MM.1S (cell line): ENCODE measurements at regions not wholly inside any gene's neighbourhood (a gene's known extent, or its start where the extent isn't known, plus 50 kb on each side); places are given as distances from the start of the nearest gene placed in this dataset.

ENCODE experiments used
- DNase-seq: peaks from one replicate; pipeline ENCODE4 v3.0.0-alpha.2; 2015
- H2AFZ ChIP-seq: fragments of 300-600 bp; sonication (generic); 2 replicates; pipeline ENCODE4 v1.6.0; 2016; ENCODE audit warnings: antibody characterized with exemption, low read length
- H3F3A ChIP-seq: fragments of 300-600 bp; sonication (generic); 2 replicates; pipeline ENCODE4 v1.6.1; 2016; ENCODE audit warnings: mild to moderate bottlenecking, antibody characterized with exemption, low read length, moderate library complexity, mixed read lengths; ENCODE audit not compliant: insufficient read depth
- H3K27ac ChIP-seq: fragments of 300-600 bp; sonication (generic); 2 replicates; pipeline ENCODE4 v1.5.1; 2016; ENCODE audit warnings: mild to moderate bottlenecking, low read length
- H3K27me3 ChIP-seq: fragments of 300-600 bp; sonication (generic); replicated peaks from 2 replicates; pipeline ENCODE4 v1.6.0; 2016; ENCODE audit warnings: low read length; ENCODE audit not compliant: insufficient read depth
- H3K36me3 ChIP-seq: fragments of 300-600 bp; sonication (generic); replicated peaks from 2 replicates; pipeline ENCODE4 v1.6.1; 2016; ENCODE audit warnings: mild to moderate bottlenecking, low read length, mixed read lengths; ENCODE audit not compliant: insufficient read depth
- H3K4me1 ChIP-seq: fragments of 300-600 bp; sonication (generic); 2 replicates; pipeline ENCODE4 v1.6.1; 2016; ENCODE audit warnings: low read length, mixed read lengths
- H3K4me2 ChIP-seq: fragments of 300-600 bp; sonication (generic); 2 replicates; pipeline ENCODE4 v1.6.0; 2016; ENCODE audit warnings: low read depth, low read length
- H3K4me3 ChIP-seq: fragments of 300-600 bp; sonication (generic); 2 replicates; pipeline ENCODE4 v1.5.1; 2016; ENCODE audit warnings: low read length, mixed read lengths
- H3K79me2 ChIP-seq: fragments of 300-600 bp; sonication (generic); 2 replicates; pipeline ENCODE4 v1.6.1; 2016; ENCODE audit warnings: mixed run types, low read length, mixed read lengths
- H3K9ac ChIP-seq: fragments of 300-600 bp; sonication (generic); 2 replicates; pipeline ENCODE4 v1.6.1; 2016; ENCODE audit warnings: low read length, mixed read lengths
- H3K9me2 ChIP-seq: fragments of 300-600 bp; sonication (generic); replicated peaks from 2 replicates; pipeline ENCODE4 v1.6.1; 2016; ENCODE audit warnings: mild to moderate bottlenecking, low read length, mixed read lengths; ENCODE audit not compliant: insufficient read depth
- H3K9me3 ChIP-seq: fragments of 300-600 bp; sonication (generic); replicated peaks from 2 replicates; pipeline ENCODE4 v1.6.1; 2016; ENCODE audit warnings: mild to moderate bottlenecking, low read length, mixed read lengths; ENCODE audit not compliant: insufficient read depth
- H4K20me1 ChIP-seq: fragments of 300-600 bp; sonication (generic); 2 replicates; pipeline ENCODE4 v1.6.1; 2016; ENCODE audit warnings: mild to moderate bottlenecking, low read length, moderate library complexity, mixed read lengths; ENCODE audit not compliant: insufficient read depth
- EZH2 ChIP-seq: fragments of 300-600 bp; sonication (generic); optimal IDR thresholded peaks from 2 replicates; pipeline ENCODE3; 2017; ENCODE audit warnings: low read depth, mild to moderate bottlenecking, antibody characterized with exemption, low read length, mixed read lengths
- EZH2phosphoT487 ChIP-seq: fragments of 300-600 bp; sonication (generic); IDR thresholded peaks from 2 replicates; pipeline ENCODE4 v1.6.1; 2018; ENCODE audit warnings: antibody characterized with exemption, low read length
- TF ChIP-seq, protein P1 (sequence below): fragments of 300-600 bp; sonication (generic); IDR thresholded peaks from 2 replicates; pipeline ENCODE4 v1.5.1; 2016; ENCODE audit warnings: antibody characterized with exemption, low read length, mixed read lengths

DNA sequence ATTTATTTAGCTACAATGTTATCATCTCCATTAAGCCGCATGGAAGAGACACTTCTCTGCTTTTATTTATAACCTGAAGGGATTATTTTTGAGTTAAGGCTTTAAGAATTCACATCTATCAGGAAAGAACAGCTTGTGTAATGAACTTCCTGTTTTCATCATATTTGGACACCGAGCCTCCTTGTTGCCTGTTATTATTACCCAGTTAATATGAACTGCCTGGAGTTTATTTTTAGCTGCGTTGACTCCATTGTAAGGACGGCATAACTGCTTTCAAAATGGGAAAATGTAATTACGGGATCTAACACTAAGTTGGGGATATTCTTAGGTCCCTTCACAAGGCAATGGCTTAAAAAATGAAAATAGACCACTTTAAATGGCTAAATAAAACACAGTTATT, 89.0 kb upstream of the NR4A3 start:
- Histone ChIP-seq H3K4me2 (no peak overlapping the region), H4K20me1 (no peaks in the 10 kb centered on the region), H3K27ac (no peak overlapping the region), H3K79me2 (no peaks in the 10 kb centered on the region), H3K9ac (no peak overlapping the region), H3K9me3 (no peaks in the 10 kb centered on the region), H2AFZ (no peak overlapping the region), H3K9me2 (no peaks in the 10 kb centered on the region), H3K36me3 (no peaks in the 10 kb centered on the region), H3K27me3 (no peaks in the 10 kb centered on the region), H3K4me3 (no peak overlapping the region), H3F3A (no peaks in the 10 kb centered on the region), H3K4me1 (no peaks in the 10 kb centered on the region)
- no peak for DNase-seq
- no peak for TF ChIP-seq EZH2phosphoT487
- no peak for TF ChIP-seq EZH2
- TF ChIP-seq, protein P1, sequence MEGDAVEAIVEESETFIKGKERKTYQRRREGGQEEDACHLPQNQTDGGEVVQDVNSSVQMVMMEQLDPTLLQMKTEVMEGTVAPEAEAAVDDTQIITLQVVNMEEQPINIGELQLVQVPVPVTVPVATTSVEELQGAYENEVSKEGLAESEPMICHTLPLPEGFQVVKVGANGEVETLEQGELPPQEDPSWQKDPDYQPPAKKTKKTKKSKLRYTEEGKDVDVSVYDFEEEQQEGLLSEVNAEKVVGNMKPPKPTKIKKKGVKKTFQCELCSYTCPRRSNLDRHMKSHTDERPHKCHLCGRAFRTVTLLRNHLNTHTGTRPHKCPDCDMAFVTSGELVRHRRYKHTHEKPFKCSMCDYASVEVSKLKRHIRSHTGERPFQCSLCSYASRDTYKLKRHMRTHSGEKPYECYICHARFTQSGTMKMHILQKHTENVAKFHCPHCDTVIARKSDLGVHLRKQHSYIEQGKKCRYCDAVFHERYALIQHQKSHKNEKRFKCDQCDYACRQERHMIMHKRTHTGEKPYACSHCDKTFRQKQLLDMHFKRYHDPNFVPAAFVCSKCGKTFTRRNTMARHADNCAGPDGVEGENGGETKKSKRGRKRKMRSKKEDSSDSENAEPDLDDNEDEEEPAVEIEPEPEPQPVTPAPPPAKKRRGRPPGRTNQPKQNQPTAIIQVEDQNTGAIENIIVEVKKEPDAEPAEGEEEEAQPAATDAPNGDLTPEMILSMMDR: no peak

DNA sequence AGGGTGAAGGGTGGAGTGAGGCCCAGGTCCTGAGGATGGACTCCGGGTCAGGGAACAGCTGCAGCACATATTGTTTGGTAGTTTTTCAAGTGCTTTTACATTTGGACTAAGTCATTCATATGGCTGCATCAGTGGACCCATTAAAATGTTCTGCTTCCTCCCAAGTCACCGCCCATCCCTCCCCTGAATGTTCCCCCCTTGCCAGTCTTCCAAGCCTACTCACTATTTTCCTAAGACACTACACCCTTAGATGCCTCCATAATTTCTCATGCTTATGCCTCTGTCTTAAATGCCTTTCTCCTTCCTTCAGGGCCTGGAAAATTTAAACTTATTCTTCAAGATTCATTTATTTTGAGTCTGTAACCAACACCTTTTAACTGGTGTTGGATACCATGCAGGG, 86.6 kb upstream of the NR4A3 start:
- Histone ChIP-seq H3K4me2 (no peak overlapping the region), H3F3A (no peaks in the 10 kb centered on the region), H4K20me1 (no peaks in the 10 kb centered on the region), H3K9me2 (no peaks in the 10 kb centered on the region), H3K9ac (no peak overlapping the region), H3K4me1 (no peaks in the 10 kb centered on the region), H3K36me3 (no peaks in the 10 kb centered on the region), H3K79me2 (no peaks in the 10 kb centered on the region), H3K27ac (no peak overlapping the region), H3K9me3 (no peaks in the 10 kb centered on the region), H3K4me3 (no peak overlapping the region), H2AFZ (no peak overlapping the region), H3K27me3 (no peaks in the 10 kb centered on the region)
- no peak for DNase-seq
- TF ChIP-seq EZH2phosphoT487: no peak
- TF ChIP-seq EZH2: no peak
- TF ChIP-seq, protein P1: no peak

DNA sequence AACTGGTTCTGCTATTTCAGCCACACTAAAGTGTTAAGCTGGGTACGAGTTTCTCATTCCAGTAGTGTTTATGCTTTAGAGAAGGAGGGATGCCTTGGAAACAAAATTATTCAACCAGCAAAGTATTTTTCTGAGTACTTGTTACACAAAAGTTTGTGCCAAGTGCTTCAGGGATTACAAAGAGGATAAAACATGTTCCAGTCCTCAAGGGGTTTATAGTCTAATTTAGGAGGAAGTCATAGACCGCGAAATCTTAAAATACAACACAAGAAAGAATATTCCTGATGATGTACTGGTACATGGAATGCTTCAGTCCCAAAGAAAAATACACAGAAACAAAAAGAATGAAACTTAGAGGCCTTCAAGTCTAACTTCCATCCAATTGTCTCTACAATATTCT, 85.4 kb upstream of the NR4A3 start:
- Histone ChIP-seq H3K9me2 (no peaks in the 10 kb centered on the region), H3F3A (no peaks in the 10 kb centered on the region), H3K27me3 (no peaks in the 10 kb centered on the region), H3K4me2 (no peak overlapping the region), H3K27ac (no peak overlapping the region), H4K20me1 (no peaks in the 10 kb centered on the region), H3K79me2 (no peaks in the 10 kb centered on the region), H2AFZ (no peak overlapping the region), H3K4me1 (no peaks in the 10 kb centered on the region), H3K9me3 (no peaks in the 10 kb centered on the region), H3K4me3 (no peak overlapping the region), H3K36me3 (no peaks in the 10 kb centered on the region), H3K9ac (no peak overlapping the region)
- no peak for DNase-seq
- TF ChIP-seq, protein P1: no peak
- TF ChIP-seq EZH2 (no peak), EZH2phosphoT487 (no peak)
